PFSK-1 (cell line): ENCODE measurements at regions not wholly inside any gene's neighbourhood (a gene's known extent, or its start where the extent isn't known, plus 50 kb on each side); places are given as distances from the start of the nearest gene placed in this dataset.

Source experiments
- TAF1 ChIP-seq: IDR thresholded peaks from 2 replicates; pipeline ENCODE4 v1.6.1; 2012; ENCODE audit warnings: low read length, control low read depth, borderline replicate concordance; ENCODE audit not compliant: insufficient read depth
- TF ChIP-seq, protein P1 (sequence below), 2 experiments: IDR thresholded peaks; 2 replicates each; pipeline versions ENCODE4 v1.6.1 to v1.8.0; 2011 to 2012; ENCODE audit warnings: low read depth in 2 of 2, low read length in 2 of 2, control low read depth in 1 of 2, inconsistent platforms in 1 of 2, mild to moderate bottlenecking in 1 of 2, moderate library complexity in 1 of 2; ENCODE audit not compliant: insufficient read depth in 1 of 2

DNA sequence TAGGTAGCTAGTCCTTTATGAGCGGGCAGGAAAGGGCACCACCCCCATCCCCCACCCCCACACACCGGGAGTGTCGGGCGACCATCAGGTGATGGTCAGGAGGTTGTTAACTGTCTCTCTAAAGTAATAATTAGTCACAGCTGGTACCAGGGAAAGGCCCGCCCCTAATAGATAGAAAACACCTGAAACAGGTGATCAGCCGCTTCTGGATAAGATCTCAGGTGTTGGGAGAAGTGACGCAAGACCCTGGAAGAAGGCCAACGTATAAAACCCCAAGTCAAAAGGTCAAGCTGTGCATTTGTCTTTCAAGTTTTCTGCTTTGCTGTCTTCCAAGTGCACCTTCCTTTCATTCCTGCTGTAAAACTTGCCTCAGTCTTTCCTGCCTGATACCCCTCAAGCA lies 59.6 kb upstream of the LINC00305 start:
- TF ChIP-seq, protein P1, sequence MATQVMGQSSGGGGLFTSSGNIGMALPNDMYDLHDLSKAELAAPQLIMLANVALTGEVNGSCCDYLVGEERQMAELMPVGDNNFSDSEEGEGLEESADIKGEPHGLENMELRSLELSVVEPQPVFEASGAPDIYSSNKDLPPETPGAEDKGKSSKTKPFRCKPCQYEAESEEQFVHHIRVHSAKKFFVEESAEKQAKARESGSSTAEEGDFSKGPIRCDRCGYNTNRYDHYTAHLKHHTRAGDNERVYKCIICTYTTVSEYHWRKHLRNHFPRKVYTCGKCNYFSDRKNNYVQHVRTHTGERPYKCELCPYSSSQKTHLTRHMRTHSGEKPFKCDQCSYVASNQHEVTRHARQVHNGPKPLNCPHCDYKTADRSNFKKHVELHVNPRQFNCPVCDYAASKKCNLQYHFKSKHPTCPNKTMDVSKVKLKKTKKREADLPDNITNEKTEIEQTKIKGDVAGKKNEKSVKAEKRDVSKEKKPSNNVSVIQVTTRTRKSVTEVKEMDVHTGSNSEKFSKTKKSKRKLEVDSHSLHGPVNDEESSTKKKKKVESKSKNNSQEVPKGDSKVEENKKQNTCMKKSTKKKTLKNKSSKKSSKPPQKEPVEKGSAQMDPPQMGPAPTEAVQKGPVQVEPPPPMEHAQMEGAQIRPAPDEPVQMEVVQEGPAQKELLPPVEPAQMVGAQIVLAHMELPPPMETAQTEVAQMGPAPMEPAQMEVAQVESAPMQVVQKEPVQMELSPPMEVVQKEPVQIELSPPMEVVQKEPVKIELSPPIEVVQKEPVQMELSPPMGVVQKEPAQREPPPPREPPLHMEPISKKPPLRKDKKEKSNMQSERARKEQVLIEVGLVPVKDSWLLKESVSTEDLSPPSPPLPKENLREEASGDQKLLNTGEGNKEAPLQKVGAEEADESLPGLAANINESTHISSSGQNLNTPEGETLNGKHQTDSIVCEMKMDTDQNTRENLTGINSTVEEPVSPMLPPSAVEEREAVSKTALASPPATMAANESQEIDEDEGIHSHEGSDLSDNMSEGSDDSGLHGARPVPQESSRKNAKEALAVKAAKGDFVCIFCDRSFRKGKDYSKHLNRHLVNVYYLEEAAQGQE (IDR thresholded peaks at IDR 0.05; ENCODE audit: insufficient read depth in 1 of 2, low read depth in 2 of 2, low read length in 2 of 2) = no peak
- TF ChIP-seq TAF1 = no peak
